GM12878 (cell line): ENCODE measurements at regions not wholly inside any gene's neighbourhood (a gene's known extent, or its start where the extent isn't known, plus 50 kb on each side); places are given as distances from the start of the nearest gene placed in this dataset.

Experiments
- BHLHE40 ChIP-seq, 2 experiments: fragments of 450-650 bp in 1 of 2; IDR thresholded peaks; 2 replicates each; pipeline ENCODE4 v1.6.1; 2011 to 2017; ENCODE audit warnings: low read depth in 2 of 2, borderline replicate concordance in 1 of 2, improper control_type of control experiment in 1 of 2, low read length in 1 of 2, mild to moderate bottlenecking in 1 of 2
- CBFB ChIP-seq: IDR thresholded peaks from 2 replicates; pipeline ENCODE4 v1.6.1; 2016; ENCODE audit warnings: antibody characterized with exemption, low read depth
- CBX5 ChIP-seq: sonication (generic); IDR thresholded peaks from 2 replicates; pipeline ENCODE4 v1.6.1; 2016; ENCODE audit warnings: low read depth, moderate library complexity, mild to moderate bottlenecking, inconsistent platforms
- FOS ChIP-seq: IDR thresholded peaks from 3 replicates; pipeline ENCODE4 v1.6.1; 2011; ENCODE audit warnings: borderline replicate concordance; ENCODE audit not compliant: insufficient read length; ENCODE audit errors: extremely low read depth
- IKZF2 ChIP-seq, 2 experiments: fragments of 450-650 bp; IDR thresholded peaks; 2 replicates each; pipeline ENCODE4 v1.6.1; 2017; ENCODE audit warnings: mild to moderate bottlenecking in 2 of 2, moderate library complexity in 2 of 2
- MEF2B ChIP-seq: fragments of 450-650 bp; IDR thresholded peaks from 2 replicates; pipeline ENCODE4 v1.6.1; 2018; ENCODE audit warnings: mild to moderate bottlenecking, moderate library complexity; ENCODE audit not compliant: partially characterized antibody, poor library complexity, severe bottlenecking
- TF ChIP-seq, protein P1 (sequence below): fragments of 450-650 bp; formaldehyde crosslinking; IDR thresholded peaks from 2 replicates; pipeline ENCODE4 v1.4.0; 2022; ENCODE audit warnings: mild to moderate bottlenecking, moderate library complexity
- TF ChIP-seq, protein P2 (sequence below), 3 experiments: IDR thresholded peaks in 2 of 3; conservative IDR thresholded peaks in 1 of 3; 2 replicates each; pipeline ENCODE4 v1.5.1; 2011; ENCODE audit warnings: low read depth in 3 of 3, low read length in 3 of 3, mild to moderate bottlenecking in 3 of 3, control low read depth in 2 of 3, moderate library complexity in 2 of 3, inconsistent platforms in 1 of 3, mixed read lengths in 1 of 3; ENCODE audit not compliant: control insufficient read depth in 2 of 3, insufficient read depth in 1 of 3; ENCODE audit errors: extremely low read depth in 1 of 3
- TF ChIP-seq, protein P3 (sequence below): IDR thresholded peaks from 2 replicates; pipeline ENCODE4 v1.6.1; 2012; ENCODE audit warnings: mild to moderate bottlenecking, low read depth, low read length

DNA sequence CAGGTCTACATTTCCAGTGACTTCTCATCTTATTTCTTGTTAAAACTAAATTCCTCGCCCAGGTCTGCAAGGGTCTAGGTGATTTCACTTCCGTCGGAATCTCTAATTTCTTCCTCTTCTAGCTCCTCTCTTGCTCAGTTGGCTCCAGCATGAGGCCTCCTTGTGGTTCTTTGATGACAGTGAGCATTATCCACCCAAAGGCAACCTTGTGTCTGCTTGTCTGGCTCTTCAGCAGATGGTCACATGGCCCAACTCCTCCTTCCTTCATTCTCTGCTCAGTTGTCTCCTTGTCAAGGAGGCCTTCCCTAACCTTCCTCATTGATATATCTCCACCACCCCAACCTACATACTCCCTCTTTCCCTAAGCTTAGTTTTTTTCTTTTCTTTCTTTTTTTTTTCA, 1391.4 kb downstream of the EFNB2 start (continued):
- TF ChIP-seq, protein P1, sequence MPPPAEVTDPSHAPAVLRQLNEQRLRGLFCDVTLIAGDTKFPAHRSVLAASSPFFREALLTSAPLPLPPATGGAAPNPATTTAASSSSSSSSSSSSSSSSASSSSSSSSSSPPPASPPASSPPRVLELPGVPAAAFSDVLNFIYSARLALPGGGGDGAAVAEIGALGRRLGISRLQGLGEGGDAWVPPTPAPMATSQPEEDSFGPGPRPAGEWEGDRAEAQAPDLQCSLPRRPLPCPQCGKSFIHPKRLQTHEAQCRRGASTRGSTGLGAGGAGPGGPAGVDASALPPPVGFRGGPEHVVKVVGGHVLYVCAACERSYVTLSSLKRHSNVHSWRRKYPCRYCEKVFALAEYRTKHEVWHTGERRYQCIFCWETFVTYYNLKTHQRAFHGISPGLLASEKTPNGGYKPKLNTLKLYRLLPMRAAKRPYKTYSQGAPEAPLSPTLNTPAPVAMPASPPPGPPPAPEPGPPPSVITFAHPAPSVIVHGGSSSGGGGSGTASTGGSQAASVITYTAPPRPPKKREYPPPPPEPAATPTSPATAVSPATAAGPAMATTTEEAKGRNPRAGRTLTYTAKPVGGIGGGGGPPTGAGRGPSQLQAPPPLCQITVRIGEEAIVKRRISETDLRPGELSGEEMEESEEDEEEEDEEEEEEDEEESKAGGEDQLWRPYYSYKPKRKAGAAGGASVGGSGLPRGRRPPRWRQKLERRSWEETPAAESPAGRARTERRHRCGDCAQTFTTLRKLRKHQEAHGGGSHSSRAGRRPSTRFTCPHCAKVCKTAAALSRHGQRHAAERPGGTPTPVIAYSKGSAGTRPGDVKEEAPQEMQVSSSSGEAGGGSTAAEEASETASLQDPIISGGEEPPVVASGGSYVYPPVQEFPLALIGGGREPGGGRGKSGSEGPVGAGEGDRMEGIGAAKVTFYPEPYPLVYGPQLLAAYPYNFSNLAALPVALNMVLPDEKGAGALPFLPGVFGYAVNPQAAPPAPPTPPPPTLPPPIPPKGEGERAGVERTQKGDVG (CRISPR knock-in tag): no peak
- TF ChIP-seq MEF2B (no peak), CBFB (no peak), FOS (no peak), CBX5 (no peak), IKZF2 (IDR thresholded peaks at IDR 0.05) (no peak), BHLHE40 (IDR thresholded peaks at IDR 0.05; ENCODE audit: borderline replicate concordance in 1 of 2, low read depth in 2 of 2, low read length in 1 of 2) (no peak)
- TF ChIP-seq, protein P2, sequence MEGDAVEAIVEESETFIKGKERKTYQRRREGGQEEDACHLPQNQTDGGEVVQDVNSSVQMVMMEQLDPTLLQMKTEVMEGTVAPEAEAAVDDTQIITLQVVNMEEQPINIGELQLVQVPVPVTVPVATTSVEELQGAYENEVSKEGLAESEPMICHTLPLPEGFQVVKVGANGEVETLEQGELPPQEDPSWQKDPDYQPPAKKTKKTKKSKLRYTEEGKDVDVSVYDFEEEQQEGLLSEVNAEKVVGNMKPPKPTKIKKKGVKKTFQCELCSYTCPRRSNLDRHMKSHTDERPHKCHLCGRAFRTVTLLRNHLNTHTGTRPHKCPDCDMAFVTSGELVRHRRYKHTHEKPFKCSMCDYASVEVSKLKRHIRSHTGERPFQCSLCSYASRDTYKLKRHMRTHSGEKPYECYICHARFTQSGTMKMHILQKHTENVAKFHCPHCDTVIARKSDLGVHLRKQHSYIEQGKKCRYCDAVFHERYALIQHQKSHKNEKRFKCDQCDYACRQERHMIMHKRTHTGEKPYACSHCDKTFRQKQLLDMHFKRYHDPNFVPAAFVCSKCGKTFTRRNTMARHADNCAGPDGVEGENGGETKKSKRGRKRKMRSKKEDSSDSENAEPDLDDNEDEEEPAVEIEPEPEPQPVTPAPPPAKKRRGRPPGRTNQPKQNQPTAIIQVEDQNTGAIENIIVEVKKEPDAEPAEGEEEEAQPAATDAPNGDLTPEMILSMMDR (IDR thresholded peaks at IDR 0.05 in 2 of 3, conservative IDR thresholded peaks at IDR 0.05 in 1 of 3; ENCODE audit: control insufficient read depth in 2 of 3, extremely low read depth in 1 of 3, insufficient read depth in 1 of 3, low read depth in 3 of 3, low read length in 3 of 3): no peak
- TF ChIP-seq, protein P3, sequence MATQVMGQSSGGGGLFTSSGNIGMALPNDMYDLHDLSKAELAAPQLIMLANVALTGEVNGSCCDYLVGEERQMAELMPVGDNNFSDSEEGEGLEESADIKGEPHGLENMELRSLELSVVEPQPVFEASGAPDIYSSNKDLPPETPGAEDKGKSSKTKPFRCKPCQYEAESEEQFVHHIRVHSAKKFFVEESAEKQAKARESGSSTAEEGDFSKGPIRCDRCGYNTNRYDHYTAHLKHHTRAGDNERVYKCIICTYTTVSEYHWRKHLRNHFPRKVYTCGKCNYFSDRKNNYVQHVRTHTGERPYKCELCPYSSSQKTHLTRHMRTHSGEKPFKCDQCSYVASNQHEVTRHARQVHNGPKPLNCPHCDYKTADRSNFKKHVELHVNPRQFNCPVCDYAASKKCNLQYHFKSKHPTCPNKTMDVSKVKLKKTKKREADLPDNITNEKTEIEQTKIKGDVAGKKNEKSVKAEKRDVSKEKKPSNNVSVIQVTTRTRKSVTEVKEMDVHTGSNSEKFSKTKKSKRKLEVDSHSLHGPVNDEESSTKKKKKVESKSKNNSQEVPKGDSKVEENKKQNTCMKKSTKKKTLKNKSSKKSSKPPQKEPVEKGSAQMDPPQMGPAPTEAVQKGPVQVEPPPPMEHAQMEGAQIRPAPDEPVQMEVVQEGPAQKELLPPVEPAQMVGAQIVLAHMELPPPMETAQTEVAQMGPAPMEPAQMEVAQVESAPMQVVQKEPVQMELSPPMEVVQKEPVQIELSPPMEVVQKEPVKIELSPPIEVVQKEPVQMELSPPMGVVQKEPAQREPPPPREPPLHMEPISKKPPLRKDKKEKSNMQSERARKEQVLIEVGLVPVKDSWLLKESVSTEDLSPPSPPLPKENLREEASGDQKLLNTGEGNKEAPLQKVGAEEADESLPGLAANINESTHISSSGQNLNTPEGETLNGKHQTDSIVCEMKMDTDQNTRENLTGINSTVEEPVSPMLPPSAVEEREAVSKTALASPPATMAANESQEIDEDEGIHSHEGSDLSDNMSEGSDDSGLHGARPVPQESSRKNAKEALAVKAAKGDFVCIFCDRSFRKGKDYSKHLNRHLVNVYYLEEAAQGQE: no peak
- TF ChIP-seq, all 136 proteins: peak for 0
